GM18519 (cell line): ENCODE measurements at regions not wholly inside any gene's neighbourhood (a gene's known extent, or its start where the extent isn't known, plus 50 kb on each side); places are given as distances from the start of the nearest gene placed in this dataset.

Source experiments
- ATAC-seq: cut with Tn5 transposase; IDR thresholded peaks from one replicate; pipeline ENCODE4 v1.9.1; 2021; ENCODE audit warnings: mild to moderate bottlenecking, moderate library complexity; ENCODE audit not compliant: unreplicated experiment, low FRiP score

DNA sequence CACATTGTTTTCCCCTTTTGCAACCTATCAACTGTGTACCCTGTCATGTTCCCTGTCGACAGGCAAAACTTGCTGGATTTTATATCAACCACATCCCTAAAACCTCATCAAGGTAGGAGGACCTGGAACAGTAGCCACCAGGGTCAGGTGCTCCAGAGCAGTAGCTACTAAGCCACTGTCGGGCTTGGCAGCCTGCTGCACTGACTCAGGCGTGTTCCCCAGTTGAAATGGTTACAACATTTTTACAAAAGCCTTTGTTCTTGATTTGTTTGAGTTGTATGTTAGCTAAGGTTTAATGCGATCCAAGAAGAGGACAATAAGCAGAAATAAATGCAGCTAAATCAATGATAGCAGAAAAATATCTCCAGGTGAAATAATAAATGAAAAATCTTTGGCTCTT is 407.4 kb upstream of the TLE4 start:
- no peak for ATAC-seq

DNA sequence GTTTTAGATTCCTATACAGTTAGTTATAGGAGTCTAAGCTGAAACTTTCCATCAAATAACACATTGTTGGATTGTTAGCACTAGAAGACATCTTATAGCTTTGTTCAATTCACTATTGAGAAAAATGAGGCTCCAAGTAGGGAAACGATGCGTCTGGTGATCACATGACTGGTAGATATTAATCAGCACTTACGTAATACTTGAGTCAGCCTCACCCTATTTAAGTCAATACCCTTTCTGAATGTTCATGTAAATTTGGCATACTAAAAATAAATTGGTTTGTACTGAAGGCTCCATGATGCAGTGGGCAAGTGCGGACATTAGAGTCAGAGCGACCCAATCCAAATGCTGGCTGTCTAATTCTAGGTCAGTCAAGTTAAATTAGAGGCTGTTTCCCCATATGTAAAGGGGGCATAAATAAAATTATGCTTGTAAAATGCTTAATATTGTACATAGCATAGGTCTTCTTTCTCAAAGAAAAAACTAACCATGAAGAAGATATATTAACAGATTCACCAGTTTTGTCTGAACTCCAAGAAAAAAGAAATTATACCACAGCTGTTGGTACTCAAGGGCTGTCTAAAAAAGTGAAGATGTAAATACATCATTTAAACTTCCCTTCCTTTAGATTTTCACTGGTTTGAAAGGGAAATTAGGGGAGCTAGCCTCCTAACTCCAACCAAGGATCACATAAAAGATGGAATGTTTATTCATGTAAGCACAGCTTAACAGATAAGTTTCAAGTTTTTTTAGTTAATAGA is 406.6 kb upstream of the TLE4 start:
- no peak for ATAC-seq

DNA sequence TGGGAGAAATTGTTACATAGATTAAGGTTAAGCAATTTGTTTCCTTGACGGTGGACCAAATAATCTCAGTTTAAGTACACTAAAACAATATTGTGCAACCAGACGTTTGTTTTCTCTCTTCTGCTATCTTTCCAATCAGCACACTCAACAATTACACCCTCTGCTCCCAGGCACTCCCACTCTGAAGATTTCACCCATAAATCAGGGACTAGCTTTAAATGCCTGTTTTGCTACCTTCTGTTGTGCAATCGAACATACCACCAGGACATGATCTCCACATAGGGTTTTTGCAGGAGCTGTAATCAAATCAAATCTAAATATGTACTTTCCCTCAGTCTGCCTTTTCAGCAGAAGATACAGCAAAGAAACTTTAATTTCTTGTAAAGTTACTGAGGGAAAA is 405.8 kb upstream of the TLE4 start:
- no peak for ATAC-seq

DNA sequence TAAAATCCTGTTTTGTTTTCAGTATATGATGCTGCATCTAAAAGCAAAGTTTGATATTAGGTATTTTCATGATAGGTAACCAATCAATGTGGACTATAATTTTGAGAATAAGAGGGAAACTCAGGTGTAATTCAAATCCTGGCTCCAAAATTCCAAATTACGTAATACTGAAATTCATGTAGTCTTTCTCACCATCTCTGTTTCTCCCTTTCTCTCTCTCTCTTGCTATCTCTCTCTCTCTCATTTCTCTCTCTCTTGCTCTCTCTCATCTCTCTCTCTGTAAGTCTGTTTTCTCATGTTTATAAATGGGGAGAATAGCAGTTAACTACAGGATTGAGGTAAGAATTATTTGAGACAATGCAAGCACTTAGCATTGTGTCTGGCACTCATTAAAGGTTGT is 401.1 kb upstream of the TLE4 start:
- no peak for ATAC-seq

DNA sequence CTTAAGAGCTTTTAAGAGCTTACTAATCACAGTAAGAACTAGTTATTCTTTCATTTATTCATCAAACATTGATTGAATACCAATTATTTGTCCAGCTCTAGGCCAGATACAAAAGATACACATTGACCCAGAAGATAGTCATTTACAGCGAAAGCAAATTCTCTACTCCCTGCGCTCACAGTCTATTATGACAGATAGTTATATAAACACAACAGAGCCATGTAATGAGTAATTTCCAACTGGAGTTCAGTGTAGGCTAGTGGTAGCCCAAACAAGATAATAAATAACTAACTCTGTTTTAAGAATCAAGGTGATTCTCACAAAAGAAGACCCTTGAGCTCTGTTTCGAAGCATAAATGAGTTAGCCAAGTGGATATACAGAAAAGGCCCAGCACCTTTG is 397.8 kb upstream of the TLE4 start:
- no peak for ATAC-seq

DNA sequence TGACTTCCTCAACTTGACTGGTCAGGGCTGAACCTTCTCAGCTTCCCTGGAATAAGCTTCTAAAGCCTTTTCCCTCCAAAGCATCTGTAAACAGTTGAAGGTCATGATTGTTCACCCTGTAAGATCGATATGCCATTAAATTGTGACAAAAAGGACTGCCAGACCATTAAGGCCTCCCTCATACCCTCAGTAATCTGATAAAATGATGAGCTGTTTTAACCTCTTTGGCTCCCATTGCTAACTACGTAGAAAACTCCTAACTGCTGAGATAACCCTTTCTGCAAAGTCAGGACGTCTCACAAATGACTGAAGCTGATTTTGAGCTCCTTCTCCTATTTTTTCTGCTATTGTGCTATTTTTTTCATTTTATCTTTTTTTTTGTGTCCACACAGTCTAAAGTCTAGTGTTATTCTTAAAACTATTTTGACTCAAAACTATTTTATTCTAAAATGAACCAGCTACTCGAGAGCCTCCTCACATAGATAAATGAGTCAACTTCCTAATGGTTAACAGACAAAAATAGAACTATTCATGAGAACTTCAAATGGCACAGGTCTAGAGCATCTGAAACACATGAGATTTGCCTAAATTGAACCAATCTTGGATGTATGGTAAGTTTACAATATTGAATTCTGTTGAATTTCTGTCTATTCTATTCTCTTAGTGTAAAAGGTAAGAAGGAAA is 395.6 kb upstream of the TLE4 start:
- ATAC-seq, result no peak

DNA sequence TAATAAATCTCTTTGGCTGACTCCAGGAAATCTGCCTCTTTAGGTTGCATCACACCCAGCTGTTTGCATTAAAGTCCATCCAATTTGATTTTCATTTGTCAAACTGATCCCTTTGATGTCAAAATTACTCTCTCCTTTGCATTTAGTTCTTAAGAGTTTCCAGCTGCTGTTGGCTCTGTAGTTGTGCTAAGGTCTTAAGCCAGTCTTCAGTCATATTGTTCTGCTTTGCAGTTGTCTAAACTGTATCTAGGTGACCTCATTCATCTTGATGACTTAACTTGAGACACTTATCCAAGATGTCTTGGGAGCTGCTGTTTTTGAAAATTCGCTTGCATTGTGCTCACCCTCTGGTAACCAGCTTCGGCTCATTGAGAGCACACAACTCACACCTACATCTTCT is 386.9 kb upstream of the TLE4 start:
- no peak for ATAC-seq

DNA sequence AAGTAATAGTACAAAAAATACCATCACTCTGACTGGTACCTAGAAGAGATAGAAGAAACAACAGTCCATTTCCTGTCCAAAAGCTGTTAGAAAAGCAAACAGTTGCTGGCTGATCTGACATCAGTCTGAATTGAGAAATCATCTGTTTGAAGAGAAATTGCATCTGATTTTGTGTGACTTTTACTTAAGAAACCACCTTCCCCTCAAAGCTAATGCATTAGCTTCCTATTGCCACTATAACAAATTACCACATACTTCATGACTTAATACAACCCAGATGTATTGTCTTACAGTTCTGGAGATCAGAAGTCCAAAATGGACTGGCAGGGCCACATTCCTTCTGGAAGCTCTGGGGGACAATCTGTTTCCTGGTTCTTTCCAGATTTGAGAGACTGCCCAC is 385.9 kb upstream of the TLE4 start:
- ATAC-seq, result no peak

DNA sequence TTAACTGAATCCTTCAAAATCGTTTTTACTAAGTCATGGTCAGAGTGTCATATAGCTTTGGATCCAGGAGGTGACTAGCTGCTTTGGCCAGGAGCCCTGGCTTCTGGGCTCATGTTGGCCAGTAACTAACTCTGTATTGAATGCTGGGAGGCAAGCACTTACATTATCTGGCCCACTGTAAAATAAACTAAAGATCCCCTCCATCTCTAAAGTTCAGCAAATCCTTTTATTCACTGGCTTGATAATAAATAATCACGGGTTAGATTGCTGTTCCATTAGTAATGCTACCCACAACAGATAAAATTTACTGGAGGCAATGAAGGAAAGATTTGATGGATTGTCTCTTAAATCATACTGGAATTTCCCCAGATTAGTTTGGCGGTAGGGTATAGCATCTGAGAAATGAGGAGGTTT is 382.2 kb upstream of the TLE4 start:
- no peak for ATAC-seq

DNA sequence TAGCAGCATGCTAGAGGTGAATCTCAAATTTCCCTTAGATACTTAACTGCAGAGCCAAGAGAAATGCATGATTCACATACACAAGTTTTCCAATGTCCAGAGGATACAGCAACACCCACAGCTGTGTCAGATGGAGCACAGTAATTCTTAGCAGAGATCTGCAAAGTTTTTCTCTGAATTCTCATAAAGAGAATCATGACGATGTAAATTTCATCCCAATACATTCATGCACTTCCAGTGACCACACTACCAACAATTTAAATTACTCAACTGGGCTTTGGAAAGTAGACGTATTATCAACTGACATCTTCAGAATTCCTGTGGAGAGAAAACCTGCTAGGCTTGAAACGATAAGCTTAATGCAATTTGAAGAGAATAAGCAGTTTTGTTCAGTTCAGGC is 378.8 kb upstream of the TLE4 start:
- no peak for ATAC-seq

DNA sequence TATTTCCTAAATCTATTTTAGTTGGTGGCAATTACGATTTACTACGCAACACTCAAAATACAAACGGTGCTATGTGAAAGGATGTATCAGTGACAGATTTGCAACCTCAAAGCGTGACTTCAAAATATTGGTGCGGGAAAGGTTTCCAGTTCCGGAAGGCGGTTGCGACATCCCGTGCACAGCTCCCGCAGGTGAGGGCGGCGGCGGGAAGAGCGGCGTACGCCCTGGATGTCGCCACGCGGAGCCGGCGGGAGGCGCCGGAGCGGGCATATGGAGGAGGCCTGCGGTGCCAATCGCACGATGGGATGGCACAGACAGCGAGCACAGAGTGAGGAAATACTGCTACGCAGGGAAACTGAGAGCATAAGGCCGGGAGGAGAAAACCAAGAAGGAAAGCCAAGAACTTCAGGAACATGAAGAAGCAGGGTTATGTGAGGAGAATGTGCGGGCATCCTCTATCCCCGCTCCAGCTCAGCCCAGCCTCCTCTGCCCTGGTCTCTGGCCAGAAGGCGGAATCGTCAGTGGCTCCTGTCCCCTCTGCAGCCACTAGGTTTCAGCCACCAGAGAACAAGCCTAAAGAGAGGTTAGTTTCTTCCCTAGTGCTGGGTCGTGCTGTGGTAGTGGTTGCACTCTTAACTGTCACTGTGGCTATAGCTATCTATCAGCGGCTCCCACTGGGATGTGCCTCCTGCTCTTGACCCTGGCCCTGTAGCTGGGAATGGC is 378.1 kb upstream of the TLE4 start:
- no peak for ATAC-seq

DNA sequence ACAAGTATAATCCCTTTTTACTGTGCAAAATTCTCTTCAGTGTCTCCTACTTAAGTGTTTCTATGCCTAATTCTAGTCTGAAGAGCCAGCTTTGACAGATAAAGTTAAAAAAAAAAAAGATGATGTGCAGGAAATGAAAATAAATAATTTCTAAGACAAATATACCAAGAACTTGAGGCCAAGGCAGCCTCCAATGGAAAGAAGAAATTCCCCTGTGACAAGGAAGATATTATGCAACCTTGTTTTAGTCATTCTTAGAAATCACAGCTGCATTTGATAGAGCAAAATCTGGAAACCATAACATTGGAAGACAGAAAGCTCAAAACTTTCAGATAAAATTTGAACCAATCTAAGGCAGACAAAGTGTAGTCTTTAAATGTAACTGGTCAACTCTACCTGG is 375.9 kb upstream of the TLE4 start:
- no peak for ATAC-seq

DNA sequence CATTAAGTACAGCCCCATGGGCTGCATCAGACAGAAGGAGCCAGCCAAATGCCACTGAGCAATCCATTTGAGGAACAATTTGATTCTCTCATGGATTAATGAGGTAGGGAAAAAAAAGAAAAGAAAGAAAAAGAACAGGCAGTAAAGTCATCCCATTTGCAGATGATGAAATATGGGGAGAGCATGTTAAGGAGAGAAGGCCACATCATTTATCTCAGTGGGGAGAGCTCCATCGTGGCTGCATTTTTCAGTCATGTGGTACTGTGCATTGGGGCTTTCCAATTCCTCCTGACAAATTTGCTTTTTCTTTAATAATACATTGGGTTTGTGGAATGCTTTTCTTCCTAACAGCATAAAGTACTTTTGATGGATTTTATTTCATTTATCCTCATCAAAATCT is 375.2 kb upstream of the TLE4 start:
- no peak for ATAC-seq

DNA sequence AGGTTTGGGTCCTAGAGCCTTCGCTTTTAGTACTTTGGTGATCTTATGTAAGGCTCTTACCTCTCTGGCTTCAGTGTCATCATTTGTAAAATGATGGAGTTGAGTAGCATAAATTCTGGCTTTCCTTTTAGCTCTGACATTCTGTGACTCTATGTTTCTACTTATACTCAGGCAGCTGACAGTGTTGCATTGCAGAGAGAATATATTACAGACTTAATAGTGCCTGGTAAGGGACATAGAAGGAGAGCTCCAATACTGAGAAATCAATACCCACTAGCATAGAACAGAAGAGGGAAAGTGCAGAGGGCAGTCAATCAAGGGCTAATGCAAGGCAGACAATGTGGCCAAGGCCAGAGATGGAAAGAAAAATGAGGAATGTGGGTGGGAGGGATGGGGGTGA is 371.4 kb upstream of the TLE4 start:
- no peak for ATAC-seq

DNA sequence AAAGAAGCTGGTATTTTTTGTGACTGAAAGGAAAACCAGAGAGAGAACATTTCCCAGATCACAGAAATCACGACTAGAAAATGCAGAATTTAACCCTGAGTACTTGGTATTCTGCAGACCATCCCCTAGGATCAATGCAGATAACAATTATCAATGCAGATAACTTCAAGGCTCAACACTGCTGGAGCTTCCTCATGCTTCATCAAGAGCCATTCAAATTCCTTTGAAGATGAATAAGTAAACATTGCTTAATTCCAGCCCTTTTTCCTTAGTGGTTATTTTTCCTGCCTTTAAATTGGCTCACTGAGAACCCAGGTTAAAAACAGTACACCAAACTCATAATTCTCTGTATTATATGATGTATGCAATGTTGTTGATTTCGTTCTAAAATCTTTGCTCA is 370.1 kb upstream of the TLE4 start:
- no peak for ATAC-seq

DNA sequence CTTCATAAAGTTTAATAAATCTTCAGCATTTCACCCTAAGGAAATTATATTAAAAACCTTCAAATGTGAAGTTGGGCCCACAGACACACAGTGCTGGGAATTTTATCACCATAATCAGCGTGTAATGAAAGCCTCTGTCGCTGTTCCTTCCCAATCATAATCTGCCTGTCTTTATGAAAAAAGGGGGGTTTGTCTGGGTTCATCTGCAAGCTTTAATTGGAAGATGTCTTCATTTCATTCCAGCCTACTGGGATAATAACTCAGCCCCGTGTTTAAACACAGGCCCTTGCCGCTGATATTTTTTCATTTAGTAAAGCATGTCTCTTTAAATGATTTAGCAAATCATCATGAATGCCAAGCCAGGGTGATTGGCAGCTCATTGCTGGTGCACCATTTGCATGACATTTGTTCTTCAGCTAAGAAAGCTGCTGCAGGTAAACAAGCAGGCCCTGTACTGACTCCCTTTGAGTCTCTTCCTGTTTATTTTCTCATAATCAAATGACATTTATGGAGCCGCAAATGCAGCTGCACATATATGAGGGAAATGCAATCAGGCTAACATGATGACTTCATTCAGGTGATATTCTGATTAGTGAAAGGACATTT is 362.9 kb upstream of the TLE4 start:
- no peak for ATAC-seq

DNA sequence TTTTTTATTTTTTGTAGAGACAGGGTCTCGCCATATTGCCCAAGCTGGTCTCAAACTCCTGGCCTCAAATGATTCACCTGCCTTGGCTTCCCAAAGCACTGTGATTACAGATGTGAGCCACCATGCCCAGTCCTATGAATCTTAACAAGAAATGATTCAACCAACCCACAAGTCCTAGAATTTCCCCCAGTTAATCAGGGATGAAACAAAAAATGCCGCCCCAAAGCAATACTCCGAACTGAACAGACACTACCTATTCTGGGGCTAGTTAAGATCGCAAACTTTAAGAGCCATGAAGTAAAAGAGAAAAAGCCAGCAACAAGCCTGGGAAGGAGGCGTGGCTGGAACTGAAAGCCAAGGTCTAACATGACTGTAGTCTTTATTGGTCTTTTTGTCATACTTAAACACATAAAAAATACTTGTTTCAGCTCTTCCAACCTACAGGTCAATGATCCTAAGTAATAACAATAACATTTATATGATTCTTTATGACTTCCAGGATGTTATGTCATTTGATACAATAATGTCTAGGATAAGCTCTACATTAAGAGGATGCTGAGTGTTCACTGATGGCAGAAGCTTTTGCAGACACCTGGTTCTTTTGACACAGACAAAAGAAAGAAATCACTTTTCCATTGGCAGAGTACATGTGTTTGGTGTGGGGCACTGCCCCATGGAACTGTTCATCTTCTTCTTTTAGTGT is 361.1 kb upstream of the TLE4 start:
- no peak for ATAC-seq

DNA sequence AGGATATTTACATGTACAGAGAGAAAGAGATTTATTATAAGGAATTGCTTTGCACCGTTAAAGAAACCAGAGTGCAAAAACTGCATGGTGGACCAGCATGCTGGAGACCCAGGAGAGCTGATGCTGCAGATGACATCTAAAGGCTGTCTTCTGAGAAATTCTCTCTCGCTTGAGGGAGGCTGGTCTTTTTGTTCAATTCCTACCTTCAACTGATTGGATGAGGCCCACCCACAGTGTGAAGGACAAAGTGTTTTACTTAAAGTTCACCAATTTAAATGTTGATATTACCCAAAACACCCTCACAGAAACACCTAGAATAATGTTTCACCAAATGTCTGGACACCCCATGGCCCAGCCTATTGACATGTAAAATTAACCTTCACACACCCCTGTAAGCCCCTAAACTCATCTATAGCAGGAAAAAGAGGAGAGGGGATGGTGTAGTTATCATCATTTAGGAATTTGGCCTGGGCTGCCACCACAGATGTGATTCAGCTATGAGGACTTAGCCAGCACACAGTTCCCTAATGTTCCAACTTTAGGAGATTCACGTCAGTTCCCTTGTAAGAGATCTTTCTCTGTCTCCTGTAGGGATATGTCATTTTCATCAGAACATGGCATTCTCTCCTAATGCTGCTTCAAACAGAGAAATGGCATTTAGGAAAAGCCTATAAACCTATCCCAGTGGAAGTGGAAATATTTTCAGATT is 358.2 kb upstream of the TLE4 start:
- no peak for ATAC-seq

DNA sequence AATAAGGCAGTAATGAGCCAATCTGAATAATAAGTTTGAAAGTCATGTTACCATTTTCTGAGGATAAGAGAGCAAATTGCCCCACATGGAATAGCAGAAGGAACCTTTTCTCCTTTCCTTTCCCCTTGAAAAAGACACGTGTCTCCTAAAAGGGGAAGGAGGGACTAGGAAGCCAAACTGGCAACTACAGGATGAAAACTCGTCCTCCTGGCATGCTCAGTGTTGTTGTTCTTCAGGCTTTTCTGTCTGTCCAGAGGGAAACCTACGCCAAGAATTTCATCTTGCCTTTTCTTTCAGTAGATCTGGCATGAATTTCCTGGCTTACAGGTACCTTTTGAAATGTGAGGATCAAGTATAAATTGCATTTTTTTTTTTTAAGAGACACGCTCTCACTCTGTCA is 355.9 kb upstream of the TLE4 start:
- no peak for ATAC-seq

DNA sequence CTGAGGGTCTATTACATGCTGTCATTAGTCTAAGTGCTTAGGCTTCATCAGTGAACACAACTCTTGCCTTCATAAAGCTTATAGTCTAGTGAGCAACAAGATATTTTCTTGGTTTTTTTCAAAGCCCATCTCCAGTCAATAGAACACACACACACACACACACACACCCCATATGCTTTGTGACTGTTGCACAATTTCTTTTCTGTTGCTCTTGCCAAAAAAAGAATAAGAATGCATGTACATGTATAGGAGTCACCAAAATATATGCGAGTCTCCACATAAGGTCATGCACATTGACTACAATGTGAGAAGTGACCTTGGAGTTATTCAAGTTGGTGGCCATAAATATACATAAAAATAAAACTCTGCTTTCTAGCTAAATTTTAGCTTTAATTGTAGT is 351.5 kb upstream of the TLE4 start:
- ATAC-seq, result no peak
